ENCODE measurements at regions not wholly inside any gene's neighbourhood (a gene's known extent, or its start where the extent isn't known, plus 50 kb on each side); places are given as distances from the start of the nearest gene placed in this dataset.

- Histone ChIP-seq H3K79me2 (ENCODE audit: control insufficient read depth, low read length) (no peaks in the 10 kb centered on the region), H3K4me1 (ENCODE audit: control insufficient read depth, low read length) (no peaks in the 10 kb centered on the region), H4K20me1 (ENCODE audit: control insufficient read depth, insufficient read depth, low read depth, low read length) (no peaks in the 10 kb centered on the region), H3K9me3 (ENCODE audit: control insufficient read depth, insufficient read depth, low read length) (no peaks in the 10 kb centered on the region), H3K4me2 (ENCODE audit: low read length) (no peak overlapping the region), H3K9me2 (replicated peaks; ENCODE audit: control insufficient read depth, low read length) (no peaks in the 10 kb centered on the region), H3K36me3 (ENCODE audit: control insufficient read depth, low read length) (no peaks in the 10 kb centered on the region), H3K27ac (ENCODE audit: low read depth, low read length) (no peak overlapping the region), H3F3A (ENCODE audit: control insufficient read depth, insufficient read depth) (no peaks in the 10 kb centered on the region), H3K4me3 (ENCODE audit: low read length) (no peak overlapping the region), H3K27me3 (ENCODE audit: control insufficient read depth, low read length) (peaks cover 4% of the 10 kb centered on the region; the same call in 1 of the 2 replicates)
- TF ChIP-seq CTCF (IDR thresholded peaks at IDR 0.05; ENCODE audit: low read depth, low read length, poor library complexity, severe bottlenecking) (no peak), EZH2phosphoT487 (IDR thresholded peaks at IDR 0.05; ENCODE audit: borderline replicate concordance, low read length) (no peak)
These were observed 187.5 kb upstream of the EEA1 start for GRCh38 chr12:93116632-93117031.

GRCh38 chr12:93121729-93122488, 192.8 kb upstream of the EEA1 start:
- Histone ChIP-seq H3K4me1 (ENCODE audit: control insufficient read depth, low read length) (peaks cover 4% of the 10 kb centered on the region; the same call in 1 of the 2 replicates), H3K4me2 (ENCODE audit: low read length) (no peak overlapping the region), H3K27me3 (ENCODE audit: control insufficient read depth, low read length) (peaks cover 4% of the 10 kb centered on the region; the same call in 1 of the 2 replicates), H3F3A (ENCODE audit: control insufficient read depth, insufficient read depth) (no peaks in the 10 kb centered on the region), H3K9me2 (replicated peaks; ENCODE audit: control insufficient read depth, low read length) (no peaks in the 10 kb centered on the region), H4K20me1 (ENCODE audit: control insufficient read depth, insufficient read depth, low read depth, low read length) (no peaks in the 10 kb centered on the region), H3K79me2 (ENCODE audit: control insufficient read depth, low read length) (no peaks in the 10 kb centered on the region), H3K4me3 (ENCODE audit: low read length) (no peak overlapping the region), H3K27ac (ENCODE audit: low read depth, low read length) (no peak overlapping the region), H3K36me3 (ENCODE audit: control insufficient read depth, low read length) (no peaks in the 10 kb centered on the region), H3K9me3 (ENCODE audit: control insufficient read depth, insufficient read depth, low read length) (no peaks in the 10 kb centered on the region)
- no peak for TF ChIP-seq EZH2phosphoT487 (IDR thresholded peaks at IDR 0.05; ENCODE audit: borderline replicate concordance, low read length)
- no peak for TF ChIP-seq CTCF (IDR thresholded peaks at IDR 0.05; ENCODE audit: low read depth, low read length, poor library complexity, severe bottlenecking)

GRCh38 chr12:93122569-93123091, 193.5 kb upstream of the EEA1 start:
- Histone ChIP-seq H3K4me3 (ENCODE audit: low read length) (no peak overlapping the region), H3K4me2 (ENCODE audit: low read length) (no peak overlapping the region), H3K27ac (ENCODE audit: low read depth, low read length) (no peak overlapping the region), H3K27me3 (ENCODE audit: control insufficient read depth, low read length) (peaks cover 4% of the 10 kb centered on the region; the same call in 1 of the 2 replicates), H3K4me1 (ENCODE audit: control insufficient read depth, low read length) (peaks cover 4% of the 10 kb centered on the region; the same call in 1 of the 2 replicates), H3K9me2 (replicated peaks; ENCODE audit: control insufficient read depth, low read length) (no peaks in the 10 kb centered on the region), H3K9me3 (ENCODE audit: control insufficient read depth, insufficient read depth, low read length) (no peaks in the 10 kb centered on the region), H3K36me3 (ENCODE audit: control insufficient read depth, low read length) (no peaks in the 10 kb centered on the region), H3K79me2 (ENCODE audit: control insufficient read depth, low read length) (no peaks in the 10 kb centered on the region), H3F3A (ENCODE audit: control insufficient read depth, insufficient read depth) (no peaks in the 10 kb centered on the region), H4K20me1 (ENCODE audit: control insufficient read depth, insufficient read depth, low read depth, low read length) (no peaks in the 10 kb centered on the region)
- TF ChIP-seq EZH2phosphoT487 (IDR thresholded peaks at IDR 0.05; ENCODE audit: borderline replicate concordance, low read length) (no peak), CTCF (IDR thresholded peaks at IDR 0.05; ENCODE audit: low read depth, low read length, poor library complexity, severe bottlenecking) (no peak)

Data from DOHH2 (cell line).